EH (cell line): ENCODE measurements at regions not wholly inside any gene's neighbourhood (a gene's known extent, or its start where the extent isn't known, plus 50 kb on each side); places are given as distances from the start of the nearest gene placed in this dataset.

Experiments used
- DNase-seq: peaks from one replicate; pipeline ENCODE4 v3.0.0-alpha.2; 2015; ENCODE audit warnings: low read depth

DNA sequence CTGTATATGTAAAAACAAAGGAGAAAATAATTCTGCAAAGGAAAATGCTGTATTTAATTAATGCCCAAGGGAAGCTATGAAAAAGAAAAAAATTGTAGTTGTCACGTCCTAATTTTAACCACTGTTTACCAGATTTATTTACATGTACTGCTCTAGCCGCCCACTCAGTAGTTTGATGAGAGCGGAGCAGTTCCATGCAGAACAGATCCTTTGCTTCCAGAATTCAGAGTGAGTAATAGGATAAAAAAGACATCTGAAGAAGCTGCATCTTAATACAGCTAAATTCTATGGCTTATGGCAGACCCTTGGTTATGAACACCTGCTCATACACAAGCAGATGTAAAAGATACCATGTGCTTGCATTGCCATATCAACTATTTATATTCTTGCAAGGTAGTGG, 287.0 kb downstream of the GASK1B start:
- no peak for DNase-seq

DNA sequence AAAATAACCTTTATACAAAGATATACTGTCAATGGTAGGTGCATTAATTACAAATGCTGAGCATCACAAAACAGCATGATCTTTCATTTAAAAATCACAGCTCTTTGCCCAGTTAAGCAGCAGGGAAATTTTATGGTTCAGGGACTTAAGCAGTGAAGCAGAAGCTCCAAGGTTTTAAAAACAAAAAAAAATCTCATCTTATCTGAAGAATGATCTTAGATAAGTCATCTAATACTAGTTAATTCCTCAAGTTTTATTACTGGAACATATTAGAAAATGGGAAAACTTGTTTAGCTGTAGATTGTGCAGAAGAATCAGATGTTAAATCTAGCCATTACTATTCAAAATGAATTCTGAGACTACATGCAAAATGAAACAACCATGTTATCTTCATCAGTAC, 289.9 kb downstream of the GASK1B start:
- no peak for DNase-seq

DNA sequence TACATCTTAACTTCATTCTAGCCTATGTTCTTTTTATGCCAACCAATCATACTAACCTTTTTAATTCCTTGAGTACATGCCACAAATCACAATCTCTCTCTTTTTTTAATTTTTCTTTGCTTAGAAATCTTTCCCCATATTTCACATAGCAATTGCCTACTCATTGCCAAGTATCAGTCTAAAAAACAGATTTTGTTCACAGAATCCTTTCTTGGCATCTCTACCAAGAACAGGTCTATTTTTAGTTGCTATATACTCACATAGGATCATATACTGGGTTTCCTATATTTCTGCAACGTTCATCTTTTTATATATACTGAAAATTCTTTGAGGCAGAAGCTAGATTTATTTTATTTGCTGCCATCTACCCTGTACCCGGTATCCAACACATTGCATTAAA, 292.1 kb downstream of the GASK1B start:
- DNase-seq, result no peak

DNA sequence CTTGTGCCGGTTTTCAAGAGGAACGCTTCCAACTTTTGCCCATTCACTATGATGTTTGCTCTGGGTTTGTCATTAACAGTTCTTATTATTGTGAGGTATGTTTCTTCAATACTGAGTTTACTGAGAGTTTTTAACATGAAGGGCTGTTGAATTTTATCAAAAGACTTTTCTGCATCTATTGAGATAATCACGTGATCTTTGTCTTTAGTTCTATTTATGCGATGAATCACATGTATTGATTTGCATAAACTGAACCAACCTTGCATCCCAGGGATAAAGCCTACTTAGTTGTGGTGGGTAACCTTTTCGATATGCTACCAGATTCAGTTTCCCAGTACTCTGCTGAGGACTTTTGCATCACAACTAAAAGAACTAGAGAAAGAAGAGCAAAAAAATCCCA, 318.0 kb downstream of the GASK1B start:
- DNase-seq, result no peak

DNA sequence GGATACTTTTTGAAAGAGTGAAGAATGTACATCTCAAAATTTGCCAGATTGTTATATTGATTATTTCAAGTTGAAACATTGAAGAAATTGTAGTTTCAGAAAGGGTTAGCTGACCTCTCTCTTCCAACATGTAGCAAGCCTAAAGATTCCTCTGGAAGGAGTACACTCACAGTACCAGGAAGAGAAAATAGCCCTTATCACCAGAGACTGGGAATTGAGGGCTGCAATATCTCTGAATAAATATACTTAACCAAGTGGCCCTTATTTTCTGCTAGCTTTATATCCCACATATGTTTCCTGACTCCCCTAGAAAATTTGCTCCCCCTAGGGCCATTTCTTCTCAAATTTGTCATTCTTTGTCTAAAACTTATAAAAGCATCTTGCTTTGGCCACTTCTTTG, 332.2 kb downstream of the GASK1B start:
- no peak for DNase-seq

DNA sequence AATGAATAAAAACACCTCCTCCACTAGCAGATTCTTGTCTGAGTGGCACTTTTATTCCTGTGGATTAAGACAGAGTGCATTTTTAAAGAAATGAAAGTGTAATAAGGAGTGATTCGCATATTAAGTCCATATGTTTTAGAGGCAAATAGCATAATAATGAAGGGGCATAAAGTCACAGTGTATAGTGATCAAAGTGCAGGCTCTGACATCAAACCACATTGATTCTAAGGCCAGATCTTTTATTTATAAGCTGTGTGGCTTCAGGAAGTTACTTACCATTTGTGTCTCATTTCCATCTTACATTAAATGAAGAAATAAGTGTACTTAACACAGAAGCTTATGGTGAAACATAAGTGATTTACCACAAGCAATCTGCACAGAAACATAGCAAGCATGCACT, 332.8 kb downstream of the GASK1B start:
- DNase-seq, result no peak

DNA sequence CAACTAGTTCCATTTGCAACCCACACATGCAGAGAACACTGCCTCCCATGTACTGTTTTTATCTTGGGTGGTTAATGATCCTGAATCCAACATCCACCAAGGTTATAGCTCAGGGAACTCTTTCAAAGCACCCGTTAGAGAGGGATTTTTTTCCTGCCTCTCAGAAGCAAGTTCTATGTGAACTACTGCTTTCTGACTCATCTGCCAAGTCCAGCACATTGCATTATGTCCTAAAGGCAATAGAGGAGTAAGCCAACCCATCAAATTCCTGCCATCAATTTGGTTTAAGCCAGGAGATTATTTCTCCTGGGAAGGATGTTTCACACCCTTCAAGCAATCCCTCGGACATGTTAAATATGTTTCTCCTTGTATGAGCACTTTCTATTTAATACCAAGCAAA, 334.5 kb downstream of the GASK1B start:
- DNase-seq, result no peak

DNA sequence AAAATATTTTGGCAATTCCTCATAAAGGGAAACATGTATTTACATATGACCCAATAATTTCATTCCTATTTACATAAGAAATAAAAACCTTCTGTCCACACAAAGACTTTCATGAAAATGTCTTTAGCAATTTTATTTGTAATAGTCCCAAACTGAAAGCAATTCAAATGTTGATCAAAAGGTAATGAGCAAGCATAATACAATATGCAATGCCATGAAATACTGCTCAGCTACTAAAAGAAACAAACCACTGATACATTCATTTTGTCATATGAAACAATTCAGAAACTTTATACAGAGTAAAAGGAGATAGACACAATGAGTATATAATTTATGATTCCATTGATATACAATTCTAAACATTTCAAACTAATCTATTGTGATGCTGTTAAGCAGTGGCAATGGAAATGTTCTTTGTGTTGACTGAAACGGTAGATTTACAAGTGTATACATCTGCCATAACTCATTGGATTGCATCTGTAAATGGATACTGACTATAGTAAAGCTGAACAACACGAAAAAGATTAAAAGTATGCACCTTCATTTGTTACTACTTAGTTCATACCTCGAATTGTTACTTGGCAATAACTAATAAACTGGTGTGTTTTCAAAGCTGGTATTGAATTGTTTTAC, 335.6 kb downstream of the GASK1B start:
- DNase-seq, result no peak

DNA sequence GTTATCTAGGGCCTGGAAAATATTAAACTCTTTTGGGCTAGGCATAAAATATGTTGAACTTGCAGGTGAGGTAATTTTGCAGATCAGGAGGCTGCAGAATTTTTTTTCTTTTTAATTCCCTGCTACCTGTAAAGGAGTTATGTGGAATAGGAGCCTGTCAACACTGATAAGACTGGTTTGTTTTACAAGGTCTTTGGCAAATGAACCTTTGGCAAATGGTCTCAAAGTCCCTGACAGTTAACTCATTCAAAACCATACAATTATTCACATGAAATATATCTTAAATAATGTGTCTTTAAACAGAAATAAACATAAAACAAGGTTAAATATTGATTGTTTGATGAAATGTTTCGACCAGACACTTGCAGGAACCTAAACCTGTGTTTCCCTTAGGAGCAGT, 340.2 kb downstream of the GASK1B start:
- DNase-seq, result no peak

DNA sequence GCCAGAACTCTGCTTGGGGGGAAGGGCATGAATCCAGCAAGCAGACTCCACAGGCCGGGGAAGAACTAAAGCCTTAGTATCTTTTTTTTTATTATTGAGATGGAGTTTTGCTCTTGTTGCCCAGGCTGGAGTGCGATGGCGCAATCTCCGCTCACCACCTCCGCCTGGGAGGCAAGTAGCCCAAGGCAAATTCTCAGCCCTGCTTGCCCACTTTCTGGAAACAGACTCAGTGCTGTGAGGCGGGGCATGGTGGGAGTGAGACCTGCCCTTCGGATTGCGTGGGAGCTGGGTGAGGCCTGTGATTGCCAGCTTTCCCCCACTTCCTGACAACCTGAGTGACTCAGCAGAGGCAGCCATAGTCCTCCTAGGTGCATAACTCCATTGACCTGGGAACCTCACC, 348.8 kb downstream of the GASK1B start:
- no peak for DNase-seq

DNA sequence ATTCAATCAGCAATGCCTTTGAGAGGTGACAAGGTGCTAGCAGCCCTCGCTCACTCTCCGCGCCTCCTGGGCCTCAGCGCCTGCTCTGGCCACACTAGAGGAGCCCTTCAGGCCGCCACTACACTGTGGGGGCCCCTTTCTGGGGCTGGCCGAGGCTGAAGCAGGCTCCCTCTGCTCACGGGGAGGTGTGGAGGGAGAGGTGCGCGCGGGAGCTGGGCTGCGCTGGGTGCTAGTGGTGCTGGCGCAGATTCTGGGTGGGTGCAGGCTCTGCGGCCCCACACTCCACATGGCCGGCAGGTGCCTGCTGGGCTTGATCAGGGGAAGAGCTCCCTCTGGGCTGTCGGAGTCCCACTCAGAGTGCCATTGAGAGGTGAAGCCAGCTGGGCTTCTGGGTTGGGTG, 351.0 kb downstream of the GASK1B start:
- no peak for DNase-seq

DNA sequence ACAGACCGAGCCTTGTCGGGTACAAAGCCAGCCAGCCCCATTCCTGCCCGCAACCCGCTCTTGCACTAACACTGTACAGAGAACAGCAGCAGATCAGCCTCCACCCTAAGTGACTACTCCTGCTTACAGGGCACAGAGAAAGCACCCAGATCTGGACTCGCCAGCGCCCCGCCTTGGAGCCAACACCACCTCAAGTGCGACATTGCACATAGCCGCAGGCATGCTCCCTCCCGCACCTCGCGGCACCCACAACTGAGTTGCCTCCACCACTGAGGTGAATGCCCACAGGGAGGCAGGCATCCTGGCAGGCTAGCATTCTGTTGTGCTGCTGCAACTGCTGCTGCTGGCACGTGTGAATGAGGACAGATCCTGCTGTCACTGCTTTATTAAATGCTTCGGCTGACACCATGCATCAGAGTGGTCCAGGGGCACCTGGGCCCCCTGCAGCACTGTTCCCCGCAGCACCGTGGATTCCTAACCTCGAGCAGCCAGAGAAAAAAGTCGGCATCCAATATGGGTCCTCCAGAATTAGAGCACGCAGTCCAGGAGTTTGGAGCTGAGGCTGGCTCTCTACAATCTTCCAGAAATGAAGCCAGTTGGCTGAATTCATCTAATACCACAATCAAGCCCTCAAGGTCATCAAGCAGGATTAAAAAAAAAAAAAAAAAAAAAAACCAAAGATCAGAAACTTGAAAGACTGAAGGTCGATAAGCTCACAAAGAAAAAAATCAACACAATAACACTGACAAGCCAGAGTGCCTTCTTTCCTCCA, 352.9 kb downstream of the GASK1B start:
- no peak for DNase-seq

DNA sequence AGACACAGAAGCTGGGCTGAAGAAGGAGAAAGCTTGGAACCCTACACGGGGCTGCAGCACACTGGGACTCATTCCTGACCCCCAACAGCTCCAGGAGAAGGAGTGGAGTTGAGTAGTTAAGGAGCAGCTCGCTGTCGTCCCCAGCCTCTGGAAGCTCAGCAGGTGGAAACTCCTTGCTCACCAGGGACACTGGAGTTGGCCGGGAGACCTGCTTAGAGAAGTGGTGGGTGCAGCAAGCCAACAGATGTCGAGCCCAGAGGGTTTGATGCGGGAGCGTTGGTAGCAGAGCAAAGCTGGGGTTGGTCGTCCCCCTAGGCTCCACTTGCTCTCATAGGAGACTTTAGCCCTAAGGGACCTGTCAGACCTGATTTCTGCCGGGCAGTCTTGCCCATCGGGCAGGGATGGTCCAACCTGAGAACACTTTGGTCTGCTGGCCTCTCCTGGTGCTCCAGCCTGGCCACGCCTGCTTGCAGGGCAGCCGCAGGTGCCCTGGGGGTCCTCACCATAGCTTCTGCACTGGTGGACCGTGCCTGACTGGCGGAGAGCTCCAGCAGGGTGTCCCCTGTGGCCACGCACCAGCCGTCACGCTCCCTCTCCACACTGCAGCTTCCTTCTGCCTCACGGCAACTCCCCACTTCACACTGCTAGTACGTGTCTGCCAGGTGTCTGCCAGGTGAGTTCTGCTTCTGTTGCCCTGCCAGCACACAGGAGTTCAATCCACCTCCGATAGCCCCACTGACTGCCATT, 353.7 kb downstream of the GASK1B start:
- no peak for DNase-seq

DNA sequence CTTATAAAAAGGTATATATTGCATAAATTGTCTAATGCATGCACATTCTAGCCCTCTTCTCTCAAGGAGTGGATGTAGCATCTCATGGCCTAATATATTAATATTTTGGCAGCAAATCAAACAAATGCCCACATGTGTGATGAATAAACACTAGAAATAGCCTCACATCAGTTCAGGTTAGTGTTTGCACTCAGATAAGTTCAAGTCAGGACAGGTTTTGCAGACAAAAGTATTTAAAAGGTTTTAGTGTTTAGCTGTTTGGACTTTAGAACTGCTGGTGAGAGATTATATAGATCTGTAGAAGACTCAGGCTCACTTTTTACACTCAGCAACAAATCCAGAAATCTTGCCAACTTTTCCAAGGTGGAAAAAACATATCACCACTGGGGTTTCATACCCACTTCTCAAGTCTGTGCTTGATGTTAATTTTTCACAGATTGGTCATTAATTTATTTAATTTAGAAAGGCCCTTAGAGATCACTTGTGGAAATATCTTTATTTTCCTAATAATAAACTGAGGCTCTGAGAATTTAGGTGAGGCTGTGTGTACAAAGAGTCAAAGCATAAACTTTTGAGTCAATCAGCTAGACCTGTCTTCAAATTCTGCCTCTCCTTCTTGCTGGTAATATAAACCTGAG, 362.6 kb downstream of the GASK1B start:
- no peak for DNase-seq

DNA sequence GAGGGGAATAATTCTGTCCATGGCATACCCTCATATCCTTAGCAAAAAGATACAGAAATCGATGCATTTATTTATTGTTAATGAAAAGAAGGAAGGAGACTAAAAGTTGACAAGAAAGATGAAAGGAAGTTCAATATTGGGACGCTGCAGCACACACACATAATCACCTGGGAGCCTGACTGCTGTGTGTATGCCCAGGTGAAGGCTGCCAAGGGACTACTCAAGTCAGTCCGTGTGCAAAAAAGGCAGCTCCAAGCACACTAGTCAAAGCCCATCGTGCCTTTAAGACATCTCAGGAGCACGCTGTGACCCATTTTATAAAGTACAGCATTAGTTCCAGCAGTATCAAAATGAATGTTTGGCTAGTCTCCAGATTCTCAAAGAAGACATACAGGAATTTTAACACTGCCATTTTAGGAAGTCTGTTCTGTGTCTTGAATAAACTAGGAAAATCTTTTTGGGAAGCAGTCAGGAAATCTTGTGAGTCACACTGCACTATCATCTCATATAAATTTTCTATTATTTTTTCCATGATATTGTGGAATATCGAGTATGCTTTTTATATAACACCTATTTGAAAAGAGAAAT, 363.9 kb downstream of the GASK1B start:
- DNase-seq, result no peak

DNA sequence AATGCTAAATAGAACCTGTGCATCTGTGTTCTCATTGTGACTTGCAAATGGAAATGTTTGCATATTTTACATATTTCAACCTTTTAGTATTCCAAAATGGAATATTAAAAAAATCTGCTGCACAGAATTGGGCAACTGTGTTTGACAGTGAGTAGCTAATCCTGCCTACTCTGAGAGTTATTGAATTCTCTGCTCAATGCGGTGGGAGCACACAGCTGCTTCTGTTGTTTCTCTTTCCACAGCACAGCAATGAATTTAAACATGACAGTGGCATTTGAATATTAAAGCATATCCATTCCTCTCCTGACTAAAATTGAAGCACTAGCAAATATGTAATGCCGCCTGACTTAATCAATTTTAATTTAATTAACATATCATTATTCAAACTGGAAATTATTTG, 366.6 kb downstream of the GASK1B start:
- no peak for DNase-seq

DNA sequence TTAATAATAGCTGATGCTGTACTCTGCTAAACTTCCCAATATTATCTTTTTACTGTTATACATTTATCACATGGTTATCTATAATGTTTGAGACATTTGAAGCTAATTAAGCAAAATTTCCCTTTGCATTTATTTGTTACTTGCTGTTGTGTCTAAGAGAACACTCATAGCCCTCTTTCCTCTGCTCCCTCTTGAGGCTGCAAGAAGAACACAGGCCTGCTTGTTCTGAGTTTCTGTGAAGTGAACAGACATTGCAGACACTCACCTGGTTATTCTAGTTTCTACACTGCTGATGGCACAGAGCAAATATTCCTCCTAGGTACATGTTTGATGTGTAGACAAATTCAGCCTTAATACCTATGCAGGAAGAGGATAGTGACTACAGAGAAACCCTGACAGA, 367.8 kb downstream of the GASK1B start:
- no peak for DNase-seq

DNA sequence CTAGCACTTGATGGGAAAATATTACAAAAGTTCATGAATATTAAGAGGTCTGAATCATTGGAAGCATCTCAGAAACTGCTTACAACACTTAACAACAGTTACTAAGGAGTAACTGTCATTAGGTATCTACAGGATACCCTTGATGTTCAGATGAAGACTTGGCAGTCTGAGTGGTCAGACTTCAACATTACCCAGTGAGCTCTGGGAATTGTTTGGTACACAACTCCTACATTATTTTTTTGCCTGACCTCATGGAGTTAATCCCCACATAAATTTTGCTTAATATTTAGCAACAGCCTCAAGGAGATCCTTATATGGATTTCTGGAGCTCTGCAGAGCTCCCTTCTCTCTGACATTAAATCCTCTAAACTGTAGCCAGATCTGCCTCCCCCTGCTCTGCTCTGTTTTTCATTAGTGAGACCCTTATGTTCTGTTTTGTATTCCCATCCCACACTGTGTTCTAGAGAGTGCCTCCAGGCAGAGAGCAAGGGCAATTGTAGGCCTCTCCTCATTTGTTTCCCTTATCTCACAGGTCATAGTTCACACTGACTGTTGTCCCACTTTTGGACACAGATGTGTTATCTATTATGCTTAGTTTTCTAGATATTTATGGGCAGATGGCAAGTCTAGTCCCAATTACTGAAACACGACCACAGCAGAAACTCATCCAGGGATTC, 368.8 kb downstream of the GASK1B start:
- DNase-seq, result no peak

DNA sequence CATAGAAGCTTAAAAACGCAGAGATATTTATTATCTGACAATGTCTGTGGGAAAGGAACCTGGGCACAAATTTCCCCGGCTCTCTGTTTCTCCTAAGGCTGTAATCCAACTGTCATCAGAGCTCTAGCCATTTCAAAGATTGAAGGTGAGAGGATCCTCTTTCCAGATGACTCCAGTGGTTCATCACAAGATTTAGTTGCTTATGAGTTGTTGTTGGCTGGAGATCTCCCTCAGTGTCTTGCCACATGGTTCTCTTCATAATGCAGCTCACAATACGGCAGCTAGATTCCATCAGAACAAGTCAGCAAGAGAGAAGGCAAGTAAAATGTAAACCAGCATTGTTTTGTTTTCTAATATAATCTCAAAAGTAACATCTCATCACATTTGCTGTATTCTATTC, 369.4 kb downstream of the GASK1B start:
- DNase-seq, result no peak

DNA sequence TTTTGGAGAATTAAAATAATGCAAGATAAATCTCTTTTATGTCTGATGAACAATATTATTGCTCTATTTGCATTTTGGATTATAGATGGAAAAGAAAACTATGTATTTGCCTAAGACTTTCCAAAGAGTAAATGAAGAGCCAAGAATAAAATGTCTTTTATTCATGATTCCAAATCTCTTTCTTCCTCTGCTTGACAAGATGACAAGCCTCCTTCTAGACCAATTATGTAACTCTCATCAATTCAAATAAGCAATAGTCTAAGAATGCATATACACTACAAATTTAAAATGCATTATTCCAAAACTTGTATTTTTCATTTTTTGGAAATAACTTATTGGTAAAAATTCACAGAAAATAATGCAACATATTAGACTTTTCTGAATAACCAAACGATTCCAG, 377.3 kb downstream of the GASK1B start:
- DNase-seq, result no peak

DNA sequence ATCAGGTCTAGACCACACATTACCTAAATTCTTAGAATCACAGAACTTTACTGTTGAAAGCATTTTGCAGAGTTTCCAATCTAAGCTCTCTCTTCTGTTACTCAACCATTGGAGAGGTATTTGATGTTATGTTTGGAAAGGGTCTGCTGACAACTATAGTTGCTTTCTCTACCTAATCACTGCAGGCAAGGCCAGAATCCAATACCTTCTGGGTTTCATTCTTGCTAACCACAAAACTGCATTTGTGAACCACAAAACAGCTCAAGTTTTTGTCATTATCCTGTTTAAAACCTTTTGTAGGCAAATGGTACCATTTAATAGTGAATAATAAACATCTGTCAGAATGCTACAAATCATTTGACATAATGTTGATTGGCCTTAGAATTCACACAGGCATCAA, 380.1 kb downstream of the GASK1B start:
- DNase-seq, result no peak

DNA sequence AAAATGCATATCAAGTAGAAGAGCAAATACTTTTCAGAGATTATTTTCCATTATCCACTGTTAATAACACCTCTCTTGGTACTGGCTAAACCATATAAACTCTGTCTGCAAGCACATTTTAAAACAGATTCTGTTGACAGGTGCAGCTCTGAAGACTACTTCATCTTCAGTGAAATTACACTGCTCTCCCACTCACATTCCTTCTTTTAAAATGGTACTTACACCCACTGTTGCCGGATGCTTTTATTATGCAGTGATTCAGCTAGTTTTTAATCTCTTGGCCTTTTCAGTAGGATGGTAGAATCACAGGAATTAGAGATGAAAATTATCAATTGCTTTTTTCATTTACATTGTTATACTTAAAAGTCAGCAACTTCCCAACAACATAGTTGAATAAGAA, 381.6 kb downstream of the GASK1B start:
- DNase-seq, result no peak
